Loucy (cell line): ENCODE measurements at regions not wholly inside any gene's neighbourhood (a gene's known extent, or its start where the extent isn't known, plus 50 kb on each side); places are given as distances from the start of the nearest gene placed in this dataset.

ENCODE experiments used
- H2AFZ ChIP-seq: fragments of 200-600 bp; sonication (generic); 2 replicates; pipeline ENCODE4 v1.6.0; 2016; ENCODE audit warnings: antibody characterized with exemption, mild to moderate bottlenecking, low read length, moderate library complexity
- H3F3A ChIP-seq: fragments of 200-600 bp; 2 replicates; pipeline ENCODE4 v1.6.0; 2016; ENCODE audit warnings: antibody characterized with exemption, low read depth, mild to moderate bottlenecking
- H3K27me3 ChIP-seq: fragments of 200-600 bp; sonication (generic); 2 replicates; pipeline ENCODE4 v1.6.1; 2014; ENCODE audit warnings: low read length, mild to moderate bottlenecking; ENCODE audit not compliant: insufficient read depth, poor library complexity, severe bottlenecking
- H3K36me3 ChIP-seq: fragments of 200-600 bp; sonication (generic); 2 replicates; pipeline ENCODE4 v1.6.1; 2016; ENCODE audit warnings: low read length; ENCODE audit not compliant: insufficient read depth
- H3K4me1 ChIP-seq: fragments of 200-600 bp; sonication (generic); 2 replicates; pipeline ENCODE4 v1.5.1; 2014; ENCODE audit warnings: low read length, mild to moderate bottlenecking; ENCODE audit not compliant: insufficient read depth, poor library complexity, severe bottlenecking
- H3K4me2 ChIP-seq: fragments of 200-600 bp; sonication (generic); 2 replicates; pipeline ENCODE4 v1.6.0; 2014; ENCODE audit warnings: antibody characterized with exemption, low read length, low read depth, mild to moderate bottlenecking; ENCODE audit not compliant: poor library complexity, severe bottlenecking
- H3K4me3 ChIP-seq: fragments of 200-600 bp; sonication (generic); 2 replicates; pipeline ENCODE4 v1.5.1; 2014; ENCODE audit warnings: low read length, mild to moderate bottlenecking, mixed read lengths; ENCODE audit not compliant: poor library complexity, severe bottlenecking
- H3K79me2 ChIP-seq: fragments of 200-600 bp; sonication (generic); 2 replicates; pipeline ENCODE4 v1.6.1; 2014; ENCODE audit warnings: low read length; ENCODE audit not compliant: insufficient read depth
- H3K9ac ChIP-seq: fragments of 200-600 bp; sonication (generic); 2 replicates; pipeline ENCODE4 v1.6.0; 2014; ENCODE audit warnings: mild to moderate bottlenecking, low read depth, low read length, moderate library complexity; ENCODE audit not compliant: poor library complexity, severe bottlenecking
- H3K9me2 ChIP-seq: fragments of 200-600 bp; sonication (generic); replicated peaks from 2 replicates; pipeline ENCODE4 v1.6.1; 2016; ENCODE audit warnings: low read depth, low read length, mixed read lengths
- H3K9me3 ChIP-seq: fragments of 200-600 bp; sonication (generic); 2 replicates; pipeline ENCODE4 v1.6.1; 2014; ENCODE audit warnings: mild to moderate bottlenecking, antibody characterized with exemption, low read length, low read depth; ENCODE audit not compliant: insufficient read depth
- H4K20me1 ChIP-seq: fragments of 200-600 bp; sonication (generic); 2 replicates; pipeline ENCODE4 v1.6.0; 2014; ENCODE audit warnings: antibody characterized with exemption, low read length, mild to moderate bottlenecking; ENCODE audit not compliant: insufficient read depth, poor library complexity, severe bottlenecking
- CTCF ChIP-seq: fragments of 200-600 bp; sonication (generic); conservative IDR thresholded peaks from 2 replicates; pipeline ENCODE4 v1.5.1; 2014; ENCODE audit warnings: mild to moderate bottlenecking, antibody characterized with exemption, low read length
- EZH2phosphoT487 ChIP-seq: fragments of 200-600 bp; IDR thresholded peaks from 2 replicates; pipeline ENCODE4 v1.6.1; 2018; ENCODE audit warnings: antibody characterized with exemption, mild to moderate bottlenecking, moderate library complexity, borderline replicate concordance

- Histone ChIP-seq H3K4me3 (no peak overlapping the region), H3K4me1 (no peaks in the 10 kb centered on the region)
Observed at GRCh38 chr11:27274854-27275395, 88.1 kb downstream of the CCDC34 start.

GRCh38 chr11:27266125-27266524 is 96.9 kb downstream of the CCDC34 start:
- H3K9ac ChIP-seq = no peak overlapping the region
- H3K9me3 ChIP-seq = no peaks in the 10 kb centered on the region
- no peaks in the 10 kb centered on the region for H3K4me1 ChIP-seq
- TF ChIP-seq EZH2phosphoT487 = no peak
- TF ChIP-seq CTCF = no peak
- H3K4me3 ChIP-seq = no peak overlapping the region
- no peaks in the 10 kb centered on the region for H3K9me2 ChIP-seq
- no peaks in the 10 kb centered on the region for H3K36me3 ChIP-seq
- H3K27me3 ChIP-seq = no peaks in the 10 kb centered on the region
- no peak overlapping the region for H2AFZ ChIP-seq
- no peaks in the 10 kb centered on the region for H3F3A ChIP-seq
- no peaks in the 10 kb centered on the region for H4K20me1 ChIP-seq
- no peaks in the 10 kb centered on the region for H3K79me2 ChIP-seq
- H3K4me2 ChIP-seq = no peak overlapping the region

More at GRCh38 chr11:27274854-27275395, 88.1 kb downstream of the CCDC34 start:
- no peaks in the 10 kb centered on the region for H3K79me2 ChIP-seq
- H4K20me1 ChIP-seq = no peaks in the 10 kb centered on the region
- no peak overlapping the region for H3K4me2 ChIP-seq
- no peak overlapping the region for H3K9ac ChIP-seq
- no peak overlapping the region for H2AFZ ChIP-seq
- no peaks in the 10 kb centered on the region for H3K27me3 ChIP-seq
- no peaks in the 10 kb centered on the region for H3K9me2 ChIP-seq
- no peak for TF ChIP-seq CTCF
- no peak for TF ChIP-seq EZH2phosphoT487
- H3K36me3 ChIP-seq = no peaks in the 10 kb centered on the region
- H3K9me3 ChIP-seq = no peaks in the 10 kb centered on the region
- H3F3A ChIP-seq = no peaks in the 10 kb centered on the region

- Histone ChIP-seq H2AFZ (no peak overlapping the region), H3K4me3 (no peak overlapping the region)
- no peak for TF ChIP-seq CTCF
- no peak for TF ChIP-seq EZH2phosphoT487
Observed at GRCh38 chr11:27263986-27264385, 99.0 kb downstream of the CCDC34 start.

More at GRCh38 chr11:27263986-27264385, 99.0 kb downstream of the CCDC34 start:
- H4K20me1 ChIP-seq = no peaks in the 10 kb centered on the region
- H3K9ac ChIP-seq = no peak overlapping the region
- no peaks in the 10 kb centered on the region for H3K27me3 ChIP-seq
- H3K79me2 ChIP-seq = no peaks in the 10 kb centered on the region
- H3K36me3 ChIP-seq = no peaks in the 10 kb centered on the region
- no peak overlapping the region for H3K4me2 ChIP-seq
- no peaks in the 10 kb centered on the region for H3K9me2 ChIP-seq
- no peaks in the 10 kb centered on the region for H3F3A ChIP-seq
- no peaks in the 10 kb centered on the region for H3K4me1 ChIP-seq
- H3K9me3 ChIP-seq = no peaks in the 10 kb centered on the region
